WI38 (cell line): ENCODE measurements at regions not wholly inside any gene's neighbourhood (a gene's known extent, or its start where the extent isn't known, plus 50 kb on each side); places are given as distances from the start of the nearest gene placed in this dataset.

Experiments
- H3K4me3 ChIP-seq: 2 replicates; pipeline ENCODE4 v1.5.1; 2011; ENCODE audit warnings: low read depth, mild to moderate bottlenecking, control low read depth, low read length
- TF ChIP-seq, protein P1 (sequence below): IDR thresholded peaks from 2 replicates; pipeline ENCODE4 v1.5.1; 2012; ENCODE audit warnings: low read depth, mild to moderate bottlenecking, control low read depth, low read length

DNA sequence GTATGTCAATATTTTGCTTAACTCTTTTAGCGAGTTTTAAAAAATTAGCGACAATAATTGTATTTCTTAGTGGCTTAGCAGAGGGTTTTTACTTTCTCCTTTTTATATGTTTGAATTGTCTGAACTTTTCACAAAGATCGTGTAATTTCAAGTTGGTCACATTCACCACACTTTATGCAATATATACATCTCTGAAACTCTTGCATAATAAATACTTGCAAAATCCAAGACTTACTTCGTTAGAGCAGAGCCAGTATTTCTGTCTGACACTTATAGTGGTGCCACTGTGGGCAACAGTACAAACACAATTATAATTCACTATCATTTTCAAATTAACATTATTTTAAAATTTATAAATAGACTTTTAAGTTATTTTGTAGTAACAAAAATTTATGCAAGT is 62.0 kb downstream of the SUCNR1 start:
- TF ChIP-seq, protein P1, sequence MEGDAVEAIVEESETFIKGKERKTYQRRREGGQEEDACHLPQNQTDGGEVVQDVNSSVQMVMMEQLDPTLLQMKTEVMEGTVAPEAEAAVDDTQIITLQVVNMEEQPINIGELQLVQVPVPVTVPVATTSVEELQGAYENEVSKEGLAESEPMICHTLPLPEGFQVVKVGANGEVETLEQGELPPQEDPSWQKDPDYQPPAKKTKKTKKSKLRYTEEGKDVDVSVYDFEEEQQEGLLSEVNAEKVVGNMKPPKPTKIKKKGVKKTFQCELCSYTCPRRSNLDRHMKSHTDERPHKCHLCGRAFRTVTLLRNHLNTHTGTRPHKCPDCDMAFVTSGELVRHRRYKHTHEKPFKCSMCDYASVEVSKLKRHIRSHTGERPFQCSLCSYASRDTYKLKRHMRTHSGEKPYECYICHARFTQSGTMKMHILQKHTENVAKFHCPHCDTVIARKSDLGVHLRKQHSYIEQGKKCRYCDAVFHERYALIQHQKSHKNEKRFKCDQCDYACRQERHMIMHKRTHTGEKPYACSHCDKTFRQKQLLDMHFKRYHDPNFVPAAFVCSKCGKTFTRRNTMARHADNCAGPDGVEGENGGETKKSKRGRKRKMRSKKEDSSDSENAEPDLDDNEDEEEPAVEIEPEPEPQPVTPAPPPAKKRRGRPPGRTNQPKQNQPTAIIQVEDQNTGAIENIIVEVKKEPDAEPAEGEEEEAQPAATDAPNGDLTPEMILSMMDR: no peak
- no peak overlapping the region for H3K4me3 ChIP-seq

DNA sequence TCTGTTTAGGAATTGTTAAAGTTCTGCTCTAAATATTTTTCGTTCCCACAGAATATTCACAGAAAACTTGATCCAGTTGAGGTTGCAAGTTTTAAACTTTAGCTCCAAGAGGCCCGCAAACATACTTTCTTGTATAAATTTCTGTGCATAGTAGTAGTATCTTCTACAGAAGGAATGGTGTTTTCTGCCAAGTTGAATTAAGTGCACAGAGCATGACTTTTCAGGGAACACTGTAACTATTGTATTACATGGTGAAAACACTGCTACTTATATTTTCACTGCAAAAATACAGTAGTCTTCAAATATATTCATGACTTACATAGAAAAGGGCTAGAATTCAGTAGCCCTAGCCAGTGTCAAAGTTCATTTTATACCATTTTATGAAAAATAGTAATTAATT is 67.0 kb downstream of the SUCNR1 start:
- no peak overlapping the region for H3K4me3 ChIP-seq
- TF ChIP-seq, protein P1: no peak

DNA sequence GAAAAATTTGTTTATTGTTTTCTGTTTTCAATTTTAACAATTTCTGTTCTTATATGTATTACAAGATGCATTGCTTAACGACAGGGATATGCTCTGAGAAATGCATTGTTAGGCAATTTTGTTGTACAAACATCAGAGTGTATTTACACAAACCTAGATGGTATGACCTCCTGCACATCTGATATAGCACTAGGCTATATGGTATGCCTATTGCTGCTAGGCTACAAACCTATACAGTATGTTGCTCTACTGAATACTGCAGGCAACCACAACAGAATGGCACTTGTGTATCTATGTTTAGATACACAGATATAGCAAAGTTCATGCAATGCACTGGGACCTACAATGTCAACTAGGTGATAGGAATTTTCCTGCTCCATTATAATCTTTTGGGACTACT is 70.1 kb downstream of the SUCNR1 start:
- H3K4me3 ChIP-seq: no peak overlapping the region
- TF ChIP-seq, protein P1: no peak

DNA sequence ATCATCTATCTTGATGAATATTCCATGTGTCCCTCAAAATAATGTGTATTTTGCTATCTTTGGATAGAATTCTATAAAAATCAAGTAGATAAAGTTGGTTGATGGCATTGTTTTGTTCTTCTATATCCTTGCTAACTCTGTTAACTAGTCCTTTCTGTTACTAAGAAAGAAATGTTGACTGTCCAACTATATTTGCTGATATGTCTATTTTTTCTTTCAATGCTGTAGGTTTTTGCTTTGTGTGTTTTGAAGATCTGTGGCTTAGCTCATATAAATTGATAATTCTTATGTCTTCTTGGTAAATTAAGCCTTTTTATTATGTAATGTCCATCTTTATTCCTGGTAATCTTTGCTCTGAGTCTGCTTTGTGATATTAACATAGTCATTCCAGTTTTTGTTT is 70.9 kb downstream of the SUCNR1 start:
- TF ChIP-seq, protein P1: no peak
- no peak overlapping the region for H3K4me3 ChIP-seq

DNA sequence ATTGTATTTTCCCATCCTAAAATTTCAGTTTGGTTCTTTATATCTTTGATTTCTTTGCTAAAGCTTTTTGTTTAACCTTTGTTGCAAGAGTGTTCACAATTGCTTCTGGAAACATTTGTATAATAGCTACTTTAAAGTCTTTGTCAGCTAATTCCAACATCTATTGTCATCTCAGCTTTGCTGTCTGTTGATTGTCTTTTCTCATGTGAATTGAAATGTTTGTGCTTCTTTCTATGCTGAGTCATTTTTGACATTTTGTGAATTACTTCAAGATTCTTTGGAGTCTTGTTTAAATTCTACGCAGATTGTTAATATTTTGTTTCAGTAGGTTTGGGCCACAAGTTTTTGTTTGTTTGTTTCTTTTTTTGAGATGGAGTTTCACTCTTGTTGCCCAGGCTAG is 73.2 kb downstream of the SUCNR1 start:
- TF ChIP-seq, protein P1: no peak
- no peak overlapping the region for H3K4me3 ChIP-seq

DNA sequence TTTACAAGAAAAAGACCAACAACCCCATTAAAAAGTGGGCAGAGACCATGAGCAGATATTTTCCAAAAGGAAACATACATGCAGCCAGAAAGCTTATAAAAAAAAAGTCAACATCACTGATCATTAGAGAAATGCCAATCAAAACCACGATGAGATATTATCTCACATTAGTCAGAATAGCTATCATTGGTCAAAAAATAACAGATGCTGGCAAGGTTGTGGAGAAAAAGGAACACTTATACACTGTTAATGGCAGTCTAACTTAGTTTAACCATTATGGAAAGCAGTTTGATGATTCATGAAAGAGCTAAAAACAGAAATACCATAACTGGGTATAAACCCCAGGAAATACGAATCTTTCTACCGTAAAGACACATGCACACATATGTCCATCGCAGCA is 76.3 kb downstream of the SUCNR1 start:
- TF ChIP-seq, protein P1: no peak
- no peak overlapping the region for H3K4me3 ChIP-seq

DNA sequence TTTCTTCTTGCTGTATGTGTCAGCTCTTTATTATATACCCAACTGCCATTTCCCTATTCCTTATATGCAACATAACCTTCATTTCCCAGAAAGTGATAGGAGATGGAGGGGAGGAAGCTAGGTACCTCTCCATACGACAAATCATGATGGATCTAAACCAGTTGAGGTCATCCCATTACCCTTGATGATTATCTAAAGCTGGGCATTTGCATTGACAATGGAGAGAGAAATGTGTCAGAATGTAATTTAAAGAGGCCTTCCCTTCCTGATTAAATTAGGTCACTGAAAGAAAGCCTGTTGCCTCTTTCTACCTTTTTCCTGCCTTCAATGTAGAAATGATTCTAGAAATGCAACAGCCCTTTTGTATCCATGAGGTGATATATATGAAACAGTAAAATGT is 81.9 kb downstream of the SUCNR1 start:
- H3K4me3 ChIP-seq: no peak overlapping the region
- TF ChIP-seq, protein P1: no peak
